ENCODE measurements at regions not wholly inside any gene's neighbourhood (a gene's known extent, or its start where the extent isn't known, plus 50 kb on each side); places are given as distances from the start of the nearest gene placed in this dataset.

- peaks cover 0 to 3% (median 2%) of the 10 kb centered on the region in 3 donors for H3K27me3 Mint-ChIP-seq (ENCODE audit: low read depth in 3 of 3)
- no peak overlapping the region for H3K4me3 Mint-ChIP-seq
- no peaks in the 10 kb centered on the region for H3K4me1 Mint-ChIP-seq
- no peak for DNase-seq
- H3K27ac Mint-ChIP-seq = no peak overlapping the region
- H3K36me3 Mint-ChIP-seq = peaks cover 0 to 3% (median 0%) of the 10 kb centered on the region in 3 donors
- H3K9me3 Mint-ChIP-seq = peaks cover 0 to 5% (median 0%) of the 10 kb centered on the region in 6 donors
Measured at GRCh38 chrX:7223271-7223670, 75.3 kb upstream of the PUDP start.

- Mint-ChIP-seq H3K4me1 (no peaks in the 10 kb centered on the region), H3K36me3 (peaks cover 0 to 3% (median 0%) of the 10 kb centered on the region in 3 donors), H3K9me3 (peaks cover 0 to 5% (median 0%) of the 10 kb centered on the region in 6 donors), H3K4me3 (no peak overlapping the region), H3K27ac (no peak overlapping the region), H3K27me3 (ENCODE audit: low read depth in 3 of 3) (peaks cover 0 to 2% (median 0%) of the 10 kb centered on the region in 3 donors)
- no peak for DNase-seq
Measured at GRCh38 chrX:7220121-7220520, 72.2 kb upstream of the PUDP start.

GRCh38 chrX:7219153-7219705 is 71.3 kb upstream of the PUDP start:
- H3K9me3 Mint-ChIP-seq = peaks cover 0 to 5% (median 0%) of the 10 kb centered on the region in 6 donors
- no peak overlapping the region for H3K27ac Mint-ChIP-seq
- no peak for DNase-seq
- peaks cover 0 to 2% (median 0%) of the 10 kb centered on the region in 3 donors for H3K27me3 Mint-ChIP-seq (ENCODE audit: low read depth in 3 of 3)
- peaks cover 0 to 3% (median 0%) of the 10 kb centered on the region in 3 donors for H3K36me3 Mint-ChIP-seq
- no peak overlapping the region for H3K4me3 Mint-ChIP-seq
- no peaks in the 10 kb centered on the region for H3K4me1 Mint-ChIP-seq

GRCh38 chrX:7218321-7219152 is 70.6 kb upstream of the PUDP start:
- Mint-ChIP-seq H3K9me3 (peaks cover 0 to 5% (median 0%) of the 10 kb centered on the region in 6 donors), H3K4me3 (no peak overlapping the region), H3K4me1 (no peaks in the 10 kb centered on the region), H3K27me3 (ENCODE audit: low read depth in 3 of 3) (peaks cover 0 to 2% (median 0%) of the 10 kb centered on the region in 3 donors), H3K36me3 (peaks cover 0 to 3% (median 0%) of the 10 kb centered on the region in 3 donors), H3K27ac (no peak overlapping the region)
- DNase-seq = no peak

GRCh38 chrX:7216981-7217587 is 69.1 kb upstream of the PUDP start:
- H3K27me3 Mint-ChIP-seq (ENCODE audit: low read depth in 3 of 3) = peaks cover 0 to 2% (median 0%) of the 10 kb centered on the region in 3 donors
- peaks cover 0 to 5% (median 0%) of the 10 kb centered on the region in 6 donors for H3K9me3 Mint-ChIP-seq
- no peak for DNase-seq
- no peak overlapping the region for H3K4me3 Mint-ChIP-seq
- H3K27ac Mint-ChIP-seq = no peak overlapping the region
- H3K4me1 Mint-ChIP-seq = no peaks in the 10 kb centered on the region
- H3K36me3 Mint-ChIP-seq = peaks cover 0 to 3% (median 0%) of the 10 kb centered on the region in 3 donors

- Mint-ChIP-seq H3K4me1 (peaks cover 5% of the 10 kb centered on the region in 2 donors), H3K36me3 (peaks cover 0 to 2% (median 0%) of the 10 kb centered on the region in 3 donors), H3K4me3 (no peak overlapping the region), H3K9me3 (peaks cover 0 to 2% (median 0%) of the 10 kb centered on the region in 6 donors), H3K27ac (no peak overlapping the region), H3K27me3 (ENCODE audit: low read depth in 3 of 3) (peaks cover 0 to 2% (median 0%) of the 10 kb centered on the region in 3 donors)
- no peak for DNase-seq
Measured at GRCh38 chrX:7215842-7216241, 67.9 kb upstream of the PUDP start.

GRCh38 chrX:7214251-7214650 is 66.3 kb upstream of the PUDP start:
- Mint-ChIP-seq H3K4me1 (peaks cover 5% of the 10 kb centered on the region in 2 donors), H3K36me3 (no peaks in the 10 kb centered on the region), H3K9me3 (no peaks in the 10 kb centered on the region), H3K27me3 (ENCODE audit: low read depth in 3 of 3) (peaks cover 0 to 2% (median 0%) of the 10 kb centered on the region in 3 donors), H3K27ac (no peak overlapping the region), H3K4me3 (no peak overlapping the region)
- no peak for DNase-seq

- no peak overlapping the region for H3K27ac Mint-ChIP-seq
Measured at GRCh38 chrX:7205037-7205577, 57.2 kb upstream of the PUDP start.

GRCh38 chrX:7204619-7205018 is 56.7 kb upstream of the PUDP start:
- H3K27me3 Mint-ChIP-seq (ENCODE audit: low read depth in 3 of 3) = peaks cover 0 to 2% (median 0%) of the 10 kb centered on the region in 3 donors
- peaks cover 0 to 1% (median 0%) of the 10 kb centered on the region in 6 donors for H3K9me3 Mint-ChIP-seq
- no peak for DNase-seq
- H3K36me3 Mint-ChIP-seq = no peaks in the 10 kb centered on the region
- no peak overlapping the region for H3K27ac Mint-ChIP-seq
- no peak overlapping the region for H3K4me3 Mint-ChIP-seq
- no peaks in the 10 kb centered on the region for H3K4me1 Mint-ChIP-seq

More at GRCh38 chrX:7205037-7205577, 57.2 kb upstream of the PUDP start:
- peaks cover 0 to 1% (median 0%) of the 10 kb centered on the region in 6 donors for H3K9me3 Mint-ChIP-seq
- H3K27me3 Mint-ChIP-seq (ENCODE audit: low read depth in 3 of 3) = peaks cover 0 to 2% (median 0%) of the 10 kb centered on the region in 3 donors
- H3K4me3 Mint-ChIP-seq = no peak overlapping the region
- H3K36me3 Mint-ChIP-seq = no peaks in the 10 kb centered on the region
- no peak for DNase-seq
- no peaks in the 10 kb centered on the region for H3K4me1 Mint-ChIP-seq

- Mint-ChIP-seq H3K27me3 (ENCODE audit: low read depth in 3 of 3) (peaks cover 0 to 2% (median 0%) of the 10 kb centered on the region in 3 donors), H3K4me1 (no peaks in the 10 kb centered on the region), H3K36me3 (peaks cover 0 to under 1% (median 0%) of the 10 kb centered on the region in 3 donors), H3K27ac (no peak overlapping the region), H3K9me3 (peaks cover 0 to 1% (median 0%) of the 10 kb centered on the region in 6 donors), H3K4me3 (no peak overlapping the region)
- no peak for DNase-seq
Measured at GRCh38 chrX:7202206-7202605, 54.3 kb upstream of the PUDP start.

- Mint-ChIP-seq H3K27ac (no peak overlapping the region), H3K4me3 (no peak overlapping the region), H3K36me3 (peaks cover 4 to 5% (median 4%) of the 10 kb centered on the region in 3 donors), H3K27me3 (ENCODE audit: low read depth in 3 of 3) (peaks cover 0 to 2% (median 0%) of the 10 kb centered on the region in 3 donors), H3K9me3 (peaks cover 0 to 1% (median 0%) of the 10 kb centered on the region in 6 donors), H3K4me1 (no peaks in the 10 kb centered on the region)
- DNase-seq = no peak
Measured at GRCh38 chrX:7201496-7201895, 53.5 kb upstream of the PUDP start.

- Mint-ChIP-seq H3K36me3 (peaks cover 4 to 8% (median 4%) of the 10 kb centered on the region in 3 donors), H3K27me3 (ENCODE audit: low read depth in 3 of 3) (no peaks in the 10 kb centered on the region), H3K9me3 (no peaks in the 10 kb centered on the region), H3K4me1 (no peaks in the 10 kb centered on the region), H3K4me3 (no peak overlapping the region), H3K27ac (no peak overlapping the region)
- DNase-seq = no peak
Measured at GRCh38 chrX:7198499-7198898, 50.5 kb upstream of the PUDP start.

All from immature natural killer cell (primary cell).